ENCODE measurements at regions not wholly inside any gene's neighbourhood (a gene's known extent, or its start where the extent isn't known, plus 50 kb on each side); places are given as distances from the start of the nearest gene placed in this dataset.
A peak's percentile ranks its signal among the peaks of the same experiment; 100 is the strongest.

GRCh38 chr21:27258742-27259448, 292.0 kb upstream of the ADAMTS5 start:
- no peak for DNase-seq

GRCh38 chr21:27257908-27258556, 291.1 kb upstream of the ADAMTS5 start:
- no peak for DNase-seq

GRCh38 chr21:27257226-27257625, 290.3 kb upstream of the ADAMTS5 start:
- DNase-seq: no peak

GRCh38 chr21:27251752-27252151, 284.9 kb upstream of the ADAMTS5 start:
- no peak for DNase-seq

GRCh38 chr21:27250366-27250765, 283.5 kb upstream of the ADAMTS5 start:
- no peak for DNase-seq

- DNase-seq: no peak
Measured at GRCh38 chr21:27248814-27249213, 281.9 kb upstream of the ADAMTS5 start.

GRCh38 chr21:27246741-27247140, 279.9 kb upstream of the ADAMTS5 start:
- no peak for DNase-seq

GRCh38 chr21:27244776-27245175, 277.9 kb upstream of the ADAMTS5 start:
- no peak for DNase-seq

GRCh38 chr21:27244352-27244751, 277.5 kb upstream of the ADAMTS5 start:
- DNase-seq: no peak

GRCh38 chr21:27240839-27241238, 274.0 kb upstream of the ADAMTS5 start:
- no peak for DNase-seq

- no peak for DNase-seq
Measured at GRCh38 chr21:27233514-27234115, 266.7 kb upstream of the ADAMTS5 start.

- peak in 1 of 2 experiments; percentile 33 for DNase-seq
Measured at GRCh38 chr21:27225940-27226339, 259.1 kb upstream of the ADAMTS5 start.

- DNase-seq: no peak
Measured at GRCh38 chr21:27225151-27225550, 258.3 kb upstream of the ADAMTS5 start.

- no peak for DNase-seq
Measured at GRCh38 chr21:27224169-27224568, 257.3 kb upstream of the ADAMTS5 start.

- DNase-seq: no peak
Measured at GRCh38 chr21:27221077-27221476, 254.2 kb upstream of the ADAMTS5 start.

GRCh38 chr21:27220416-27220815, 253.5 kb upstream of the ADAMTS5 start:
- DNase-seq: no peak

GRCh38 chr21:27219068-27219467, 252.2 kb upstream of the ADAMTS5 start:
- DNase-seq: no peak

- peak in 1 of 2 experiments; percentile 20 for DNase-seq
Measured at GRCh38 chr21:27213303-27213702, 246.4 kb upstream of the ADAMTS5 start.

GRCh38 chr21:27212441-27212840, 245.6 kb upstream of the ADAMTS5 start:
- no peak for DNase-seq

GRCh38 chr21:27209546-27209945, 242.7 kb upstream of the ADAMTS5 start:
- no peak for DNase-seq

GRCh38 chr21:27206368-27206982, 239.6 kb upstream of the ADAMTS5 start:
- no peak for DNase-seq

GRCh38 chr21:27202301-27202700, 235.4 kb upstream of the ADAMTS5 start:
- DNase-seq: no peak

- no peak for DNase-seq
Measured at GRCh38 chr21:27201197-27201596, 234.3 kb upstream of the ADAMTS5 start.

- peak in 1 of 2 experiments; percentile 2 for DNase-seq
Measured at GRCh38 chr21:27196651-27197050, 229.8 kb upstream of the ADAMTS5 start.

Data from NCI-H524 (cell line).